ENCODE measurements at regions not wholly inside any gene's neighbourhood (a gene's known extent, or its start where the extent isn't known, plus 50 kb on each side); places are given as distances from the start of the nearest gene placed in this dataset.

DNA sequence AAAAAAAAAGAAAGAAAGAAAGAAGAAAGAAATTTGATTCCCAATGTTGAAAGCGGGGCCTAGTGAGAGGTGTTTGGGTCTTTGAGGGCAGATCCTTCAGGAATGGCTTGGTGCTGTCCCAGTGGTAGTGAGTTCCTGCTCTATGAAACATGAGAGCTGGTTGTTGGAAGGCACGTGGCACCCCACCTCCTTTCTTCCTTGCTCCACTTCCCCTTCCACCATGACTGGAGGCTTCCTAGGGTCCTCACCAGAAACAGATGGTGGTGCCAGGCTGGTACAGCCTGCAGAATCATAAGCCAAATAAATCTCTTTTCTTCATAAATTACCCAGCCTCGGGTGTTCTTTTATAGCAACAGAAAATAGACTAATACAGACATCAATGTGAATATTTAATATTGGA lies 147.3 kb upstream of the KCNJ18 start (continued):
- TF ChIP-seq, protein P1, sequence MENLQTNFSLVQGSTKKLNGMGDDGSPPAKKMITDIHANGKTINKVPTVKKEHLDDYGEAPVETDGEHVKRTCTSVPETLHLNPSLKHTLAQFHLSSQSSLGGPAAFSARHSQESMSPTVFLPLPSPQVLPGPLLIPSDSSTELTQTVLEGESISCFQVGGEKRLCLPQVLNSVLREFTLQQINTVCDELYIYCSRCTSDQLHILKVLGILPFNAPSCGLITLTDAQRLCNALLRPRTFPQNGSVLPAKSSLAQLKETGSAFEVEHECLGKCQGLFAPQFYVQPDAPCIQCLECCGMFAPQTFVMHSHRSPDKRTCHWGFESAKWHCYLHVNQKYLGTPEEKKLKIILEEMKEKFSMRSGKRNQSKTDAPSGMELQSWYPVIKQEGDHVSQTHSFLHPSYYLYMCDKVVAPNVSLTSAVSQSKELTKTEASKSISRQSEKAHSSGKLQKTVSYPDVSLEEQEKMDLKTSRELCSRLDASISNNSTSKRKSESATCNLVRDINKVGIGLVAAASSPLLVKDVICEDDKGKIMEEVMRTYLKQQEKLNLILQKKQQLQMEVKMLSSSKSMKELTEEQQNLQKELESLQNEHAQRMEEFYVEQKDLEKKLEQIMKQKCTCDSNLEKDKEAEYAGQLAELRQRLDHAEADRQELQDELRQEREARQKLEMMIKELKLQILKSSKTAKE (IDR thresholded peaks at IDR 0.05; ENCODE audit: low read depth, poor library complexity, severe bottlenecking): no peak
- TF ChIP-seq, protein P2, sequence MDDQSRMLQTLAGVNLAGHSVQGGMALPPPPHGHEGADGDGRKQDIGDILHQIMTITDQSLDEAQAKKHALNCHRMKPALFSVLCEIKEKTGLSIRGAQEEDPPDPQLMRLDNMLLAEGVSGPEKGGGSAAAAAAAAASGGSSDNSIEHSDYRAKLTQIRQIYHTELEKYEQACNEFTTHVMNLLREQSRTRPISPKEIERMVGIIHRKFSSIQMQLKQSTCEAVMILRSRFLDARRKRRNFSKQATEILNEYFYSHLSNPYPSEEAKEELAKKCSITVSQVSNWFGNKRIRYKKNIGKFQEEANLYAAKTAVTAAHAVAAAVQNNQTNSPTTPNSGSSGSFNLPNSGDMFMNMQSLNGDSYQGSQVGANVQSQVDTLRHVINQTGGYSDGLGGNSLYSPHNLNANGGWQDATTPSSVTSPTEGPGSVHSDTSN (IDR thresholded peaks at IDR 0.05; ENCODE audit: insufficient replicate concordance, low read depth, low read length): no peak
- TF ChIP-seq SIX5 (IDR thresholded peaks at IDR 0.05; ENCODE audit: low read depth, low read length, severe bottlenecking) (no peak), ZNF274 (IDR thresholded peaks at IDR 0.05; ENCODE audit: insufficient read depth, insufficient read length) (no peak), YBX1 (IDR thresholded peaks at IDR 0.05) (no peak), CHD4 (IDR thresholded peaks at IDR 0.05) (no peak)
- TF ChIP-seq, protein P3, sequence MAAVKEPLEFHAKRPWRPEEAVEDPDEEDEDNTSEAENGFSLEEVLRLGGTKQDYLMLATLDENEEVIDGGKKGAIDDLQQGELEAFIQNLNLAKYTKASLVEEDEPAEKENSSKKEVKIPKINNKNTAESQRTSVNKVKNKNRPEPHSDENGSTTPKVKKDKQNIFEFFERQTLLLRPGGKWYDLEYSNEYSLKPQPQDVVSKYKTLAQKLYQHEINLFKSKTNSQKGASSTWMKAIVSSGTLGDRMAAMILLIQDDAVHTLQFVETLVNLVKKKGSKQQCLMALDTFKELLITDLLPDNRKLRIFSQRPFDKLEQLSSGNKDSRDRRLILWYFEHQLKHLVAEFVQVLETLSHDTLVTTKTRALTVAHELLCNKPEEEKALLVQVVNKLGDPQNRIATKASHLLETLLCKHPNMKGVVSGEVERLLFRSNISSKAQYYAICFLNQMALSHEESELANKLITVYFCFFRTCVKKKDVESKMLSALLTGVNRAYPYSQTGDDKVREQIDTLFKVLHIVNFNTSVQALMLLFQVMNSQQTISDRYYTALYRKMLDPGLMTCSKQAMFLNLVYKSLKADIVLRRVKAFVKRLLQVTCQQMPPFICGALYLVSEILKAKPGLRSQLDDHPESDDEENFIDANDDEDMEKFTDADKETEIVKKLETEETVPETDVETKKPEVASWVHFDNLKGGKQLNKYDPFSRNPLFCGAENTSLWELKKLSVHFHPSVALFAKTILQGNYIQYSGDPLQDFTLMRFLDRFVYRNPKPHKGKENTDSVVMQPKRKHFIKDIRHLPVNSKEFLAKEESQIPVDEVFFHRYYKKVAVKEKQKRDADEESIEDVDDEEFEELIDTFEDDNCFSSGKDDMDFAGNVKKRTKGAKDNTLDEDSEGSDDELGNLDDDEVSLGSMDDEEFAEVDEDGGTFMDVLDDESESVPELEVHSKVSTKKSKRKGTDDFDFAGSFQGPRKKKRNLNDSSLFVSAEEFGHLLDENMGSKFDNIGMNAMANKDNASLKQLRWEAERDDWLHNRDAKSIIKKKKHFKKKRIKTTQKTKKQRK (IDR thresholded peaks at IDR 0.05; ENCODE audit: low read depth, low read length): no peak
